Stimulated activated naive B cell treated with anti-CD40 and anti-IgM and Interleukin-4, amounts not matched to agents 10 μg/mL and 1 μg/mL and 100 μg/mL, for 72 hours (primary cell): ENCODE measurements at regions not wholly inside any gene's neighbourhood (a gene's known extent, or its start where the extent isn't known, plus 50 kb on each side); places are given as distances from the start of the nearest gene placed in this dataset.

Source experiments
- ATAC-seq, 2 donors: fragments of 150-1000 bp; cut with Tn5 transposase; replicated peaks; 2 replicates each; pipeline ENCODE4 v1.10.0; 2021; ENCODE audit warnings: moderate library complexity in 1 of 2
- DNase-seq: peaks from one replicate; pipeline ENCODE4 v3.0.0; 2021
- H3K27ac Mint-ChIP-seq: one replicate; pipeline ENCODE4 v1.8.0; 2022; ENCODE audit warnings: mild to moderate bottlenecking, mixed read lengths
- H3K27me3 Mint-ChIP-seq, 2 donors: one replicate each; pipeline ENCODE4 v1.8.0; 2022; ENCODE audit warnings: mixed read lengths in 2 of 2
- H3K36me3 Mint-ChIP-seq, 2 donors: one replicate each; pipeline ENCODE4 v1.8.0; 2022; ENCODE audit warnings: mixed read lengths in 2 of 2, mild to moderate bottlenecking in 1 of 2
- H3K4me1 Mint-ChIP-seq, 2 donors: one replicate each; pipeline ENCODE4 v1.8.0; 2022; ENCODE audit warnings: mixed read lengths in 2 of 2, mild to moderate bottlenecking in 1 of 2
- H3K4me3 Mint-ChIP-seq, 2 donors: one replicate each; pipeline ENCODE4 v1.8.0; 2022; ENCODE audit warnings: mild to moderate bottlenecking in 2 of 2, mixed read lengths in 2 of 2, moderate library complexity in 1 of 2
- H3K9me3 Mint-ChIP-seq, 2 donors: one replicate each; pipeline ENCODE4 v1.8.0; 2022; ENCODE audit warnings: mixed read lengths in 2 of 2, mild to moderate bottlenecking in 1 of 2

- ATAC-seq, result no peak
- no peak overlapping the region for H3K27ac Mint-ChIP-seq
These were observed 681.6 kb upstream of the ANO3 start for GRCh38 chr11:25650319-25650718.

GRCh38 chr11:25655636-25656035 is 676.3 kb upstream of the ANO3 start:
- DNase-seq (no peak), ATAC-seq (no peak)
- Mint-ChIP-seq H3K4me3 (no peak overlapping the region), H3K36me3 (no peaks in the 10 kb centered on the region), H3K27ac (no peak overlapping the region), H3K4me1 (no peaks in the 10 kb centered on the region), H3K9me3 (no peaks in the 10 kb centered on the region), H3K27me3 (no peaks in the 10 kb centered on the region)

More at GRCh38 chr11:25650319-25650718, 681.6 kb upstream of the ANO3 start:
- H3K27me3 Mint-ChIP-seq, result no peaks in the 10 kb centered on the region
- DNase-seq, result no peak
- peaks cover 0 to 3% of the 10 kb centered on the region in 2 donors for H3K9me3 Mint-ChIP-seq
- H3K4me3 Mint-ChIP-seq, result no peak overlapping the region
- no peaks in the 10 kb centered on the region for H3K4me1 Mint-ChIP-seq
- H3K36me3 Mint-ChIP-seq, result no peaks in the 10 kb centered on the region

GRCh38 chr11:25658916-25659315 is 673.0 kb upstream of the ANO3 start:
- Mint-ChIP-seq H3K4me3 (no peak overlapping the region), H3K27ac (no peak overlapping the region), H3K27me3 (no peaks in the 10 kb centered on the region), H3K4me1 (no peaks in the 10 kb centered on the region), H3K9me3 (no peaks in the 10 kb centered on the region), H3K36me3 (no peaks in the 10 kb centered on the region)
- no peak for ATAC-seq
- DNase-seq, result no peak

- no peaks in the 10 kb centered on the region for H3K27me3 Mint-ChIP-seq
- no peaks in the 10 kb centered on the region for H3K9me3 Mint-ChIP-seq
- H3K27ac Mint-ChIP-seq, result no peak overlapping the region
- H3K36me3 Mint-ChIP-seq, result no peaks in the 10 kb centered on the region
- no peak for ATAC-seq
- no peak overlapping the region for H3K4me3 Mint-ChIP-seq
- H3K4me1 Mint-ChIP-seq, result no peaks in the 10 kb centered on the region
- DNase-seq, result no peak
These were observed 672.2 kb upstream of the ANO3 start for GRCh38 chr11:25659706-25660105.

GRCh38 chr11:25667871-25668270 is 664.1 kb upstream of the ANO3 start:
- Mint-ChIP-seq H3K36me3 (no peaks in the 10 kb centered on the region), H3K27ac (no peak overlapping the region)

GRCh38 chr11:25691959-25692358 is 640.0 kb upstream of the ANO3 start:
- Mint-ChIP-seq H3K4me1 (no peaks in the 10 kb centered on the region), H3K27me3 (no peaks in the 10 kb centered on the region), H3K9me3 (peaks cover 10 to 11% of the 10 kb centered on the region in 2 donors), H3K36me3 (no peaks in the 10 kb centered on the region), H3K4me3 (no peak overlapping the region), H3K27ac (no peak overlapping the region)
- DNase-seq (no peak), ATAC-seq (no peak)

More at GRCh38 chr11:25667871-25668270, 664.1 kb upstream of the ANO3 start:
- no peaks in the 10 kb centered on the region for H3K27me3 Mint-ChIP-seq
- H3K4me3 Mint-ChIP-seq, result no peak overlapping the region
- DNase-seq, result no peak
- no peaks in the 10 kb centered on the region for H3K9me3 Mint-ChIP-seq
- no peaks in the 10 kb centered on the region for H3K4me1 Mint-ChIP-seq
- ATAC-seq, result no peak

- H3K4me1 Mint-ChIP-seq, result no peaks in the 10 kb centered on the region
- H3K36me3 Mint-ChIP-seq, result no peaks in the 10 kb centered on the region
- DNase-seq (no peak), ATAC-seq (no peak)
- no peak overlapping the region for H3K4me3 Mint-ChIP-seq
- H3K27me3 Mint-ChIP-seq, result no peaks in the 10 kb centered on the region
- peaks cover 0 to 2% of the 10 kb centered on the region in 2 donors for H3K9me3 Mint-ChIP-seq
- no peak overlapping the region for H3K27ac Mint-ChIP-seq
These were observed 629.5 kb upstream of the ANO3 start for GRCh38 chr11:25702417-25702816.

- Mint-ChIP-seq H3K27me3 (no peaks in the 10 kb centered on the region), H3K9me3 (peaks cover 0 to 4% of the 10 kb centered on the region in 2 donors), H3K27ac (no peak overlapping the region), H3K4me1 (no peaks in the 10 kb centered on the region), H3K36me3 (no peaks in the 10 kb centered on the region), H3K4me3 (no peak overlapping the region)
- DNase-seq (no peak), ATAC-seq (no peak)
These were observed 621.0 kb upstream of the ANO3 start for GRCh38 chr11:25710975-25711374.

GRCh38 chr11:25727944-25728343 is 604.0 kb upstream of the ANO3 start:
- H3K27me3 Mint-ChIP-seq, result no peaks in the 10 kb centered on the region
- H3K36me3 Mint-ChIP-seq, result no peaks in the 10 kb centered on the region
- DNase-seq (no peak), ATAC-seq (no peak)
- no peak overlapping the region for H3K4me3 Mint-ChIP-seq
- H3K27ac Mint-ChIP-seq, result no peak overlapping the region
- peaks cover 4 to 5% of the 10 kb centered on the region in 2 donors for H3K9me3 Mint-ChIP-seq
- no peaks in the 10 kb centered on the region for H3K4me1 Mint-ChIP-seq

GRCh38 chr11:25730230-25730629 is 601.7 kb upstream of the ANO3 start:
- Mint-ChIP-seq H3K4me3 (no peak overlapping the region), H3K9me3 (peaks cover 0 to 4% of the 10 kb centered on the region in 2 donors), H3K36me3 (no peaks in the 10 kb centered on the region), H3K4me1 (no peaks in the 10 kb centered on the region), H3K27me3 (no peaks in the 10 kb centered on the region), H3K27ac (no peak overlapping the region)
- ATAC-seq (no peak), DNase-seq (no peak)

- DNase-seq, result no peak
- Mint-ChIP-seq H3K9me3 (peaks cover 0 to 2% of the 10 kb centered on the region in 2 donors), H3K27ac (no peak overlapping the region), H3K4me1 (no peaks in the 10 kb centered on the region), H3K36me3 (no peaks in the 10 kb centered on the region), H3K4me3 (no peak overlapping the region), H3K27me3 (no peaks in the 10 kb centered on the region)
- no peak for ATAC-seq
These were observed 598.2 kb upstream of the ANO3 start for GRCh38 chr11:25733777-25734176.

GRCh38 chr11:25734591-25735211 is 597.2 kb upstream of the ANO3 start:
- H3K4me1 Mint-ChIP-seq, result no peaks in the 10 kb centered on the region
- H3K27me3 Mint-ChIP-seq, result no peaks in the 10 kb centered on the region
- no peaks in the 10 kb centered on the region for H3K36me3 Mint-ChIP-seq
- H3K9me3 Mint-ChIP-seq, result peaks cover 0 to 2% of the 10 kb centered on the region in 2 donors
- H3K27ac Mint-ChIP-seq, result no peak overlapping the region
- ATAC-seq, result no peak
- no peak for DNase-seq
- H3K4me3 Mint-ChIP-seq, result no peak overlapping the region

GRCh38 chr11:25737071-25737675 is 594.8 kb upstream of the ANO3 start:
- Mint-ChIP-seq H3K27me3 (no peaks in the 10 kb centered on the region), H3K4me1 (no peaks in the 10 kb centered on the region), H3K9me3 (no peaks in the 10 kb centered on the region), H3K4me3 (no peak overlapping the region), H3K27ac (no peak overlapping the region), H3K36me3 (no peaks in the 10 kb centered on the region)
- ATAC-seq (no peak), DNase-seq (no peak)

- DNase-seq, result no peak
- Mint-ChIP-seq H3K4me1 (no peaks in the 10 kb centered on the region), H3K27me3 (no peaks in the 10 kb centered on the region), H3K36me3 (no peaks in the 10 kb centered on the region), H3K4me3 (no peak overlapping the region), H3K27ac (no peak overlapping the region), H3K9me3 (no peaks in the 10 kb centered on the region)
- no peak for ATAC-seq
These were observed 590.0 kb upstream of the ANO3 start for GRCh38 chr11:25741886-25742285.

GRCh38 chr11:25742800-25743199 is 589.1 kb upstream of the ANO3 start:
- no peak for DNase-seq
- no peak for ATAC-seq
- H3K27ac Mint-ChIP-seq, result no peak overlapping the region
- H3K9me3 Mint-ChIP-seq, result no peaks in the 10 kb centered on the region
- no peaks in the 10 kb centered on the region for H3K4me1 Mint-ChIP-seq
- H3K4me3 Mint-ChIP-seq, result no peak overlapping the region
- H3K27me3 Mint-ChIP-seq, result no peaks in the 10 kb centered on the region
- no peaks in the 10 kb centered on the region for H3K36me3 Mint-ChIP-seq
